HepG2 (cell line): ENCODE measurements at regions not wholly inside any gene's neighbourhood (a gene's known extent, or its start where the extent isn't known, plus 50 kb on each side); places are given as distances from the start of the nearest gene placed in this dataset.

Experiments
- ATAC-seq: fragments of 200-7000 bp; cut with Tn5 transposase; 3 replicates; pipeline ENCODE4 v1.9.1; 2020; ENCODE audit warnings: mild to moderate bottlenecking, moderate library complexity
- BruUV-seq: library from RNA; stranded (reverse); fragments of 400-500 nt; replicated peaks from 2 replicates; lab custom pipeline; 2021; lab: Mats Ljungman, UMichigan
- CTCF ChIA-PET: fragments of 300-600 bp; formaldehyde crosslinking; extraction: SDS; loops from one replicate; lab custom pipeline; 2021; ENCODE audit warnings: low total read pairs, inconsistent platforms, low intra/inter-chr PET ratio; lab: Yijun Ruan, JAX
- POLR2A ChIA-PET: fragments of 350-600 bp; sonication (Branson Sonifier 250); formaldehyde crosslinking; loops from one replicate; lab custom pipeline; 2020; ENCODE audit warnings: antibody characterized with exemption, inconsistent platforms; lab: Yijun Ruan, JAX
- DNase-seq: peaks from one replicate; pipeline ENCODE4 v3.0.0-alpha.2; 2015; ENCODE audit warnings: low spot score
- FAIRE-seq: peaks from 3 replicates; lab custom pipeline; 2011; peaks lifted over from hg19 to GRCh38; lab: Jason Lieb, UNC
- H2AFZ ChIP-seq: one replicate; pipeline ENCODE4 v1.6.1; 2011; ENCODE audit warnings: low read length, inconsistent platforms
- H3K27ac ChIP-seq: fragments of 300-600 bp; 3 replicates; pipeline ENCODE4 v1.8.0; 2011; ENCODE audit warnings: mixed run types, mild to moderate bottlenecking, mixed read lengths, low read length, inconsistent platforms; ENCODE audit not compliant: insufficient read depth; ENCODE audit errors: extremely low read length
- H3K27me3 ChIP-seq, 2 experiments: fragments of 200-600 bp in 1 of 2; 2 replicates in 1 of 2; 3 replicates in 1 of 2; pipeline versions ENCODE4 v1.6.0 to v1.8.0; 2011; ENCODE audit warnings: low read length in 2 of 2, mild to moderate bottlenecking in 2 of 2, moderate library complexity in 2 of 2, inconsistent platforms in 1 of 2; ENCODE audit not compliant: insufficient read depth in 2 of 2, control insufficient read depth in 1 of 2
- H3K36me3 ChIP-seq, 2 experiments: fragments of 200-600 bp in 1 of 2; replicated peaks in 1 of 2; 2 replicates in 1 of 2; 3 replicates in 1 of 2; pipeline versions ENCODE4 v1.5.1 to v1.8.0; 2011; ENCODE audit warnings: low read length in 2 of 2, inconsistent platforms in 1 of 2; ENCODE audit not compliant: insufficient read depth in 2 of 2, control insufficient read depth in 1 of 2
- H3K4me1 ChIP-seq: 2 replicates; pipeline ENCODE4 v1.5.1; 2012; ENCODE audit warnings: low read length, inconsistent platforms; ENCODE audit not compliant: insufficient read depth
- H3K4me2 ChIP-seq: 2 replicates; pipeline ENCODE4 v1.6.0; 2011; ENCODE audit warnings: low read depth, low read length, inconsistent platforms
- H3K4me3 ChIP-seq, 3 experiments: fragments of 200-600 bp in 1 of 3; sonication (generic), shearing (Covaris generic) in 1 of 3; replicated peaks in 1 of 3; 2 replicates each; pipeline ENCODE4 v1.5.1; 2011 to 2016; ENCODE audit warnings: low read length in 3 of 3, inconsistent platforms in 2 of 3, low read depth in 2 of 3, mild to moderate bottlenecking in 2 of 3, control low read depth in 1 of 3, mixed read lengths in 1 of 3; ENCODE audit not compliant: insufficient read depth in 1 of 3
- H3K79me2 ChIP-seq: one replicate; pipeline ENCODE4 v1.6.1; 2011; ENCODE audit warnings: low read length, inconsistent platforms; ENCODE audit not compliant: insufficient read depth
- H3K9ac ChIP-seq: 2 replicates; pipeline ENCODE4 v1.6.0; 2011; ENCODE audit warnings: mild to moderate bottlenecking, low read depth, low read length, inconsistent platforms; ENCODE audit not compliant: insufficient read depth
- H3K9me3 ChIP-seq: 2 replicates; pipeline ENCODE4 v1.5.1; 2012; ENCODE audit warnings: mild to moderate bottlenecking, low read length
- H4K20me1 ChIP-seq: 2 replicates; pipeline ENCODE4 v1.6.0; 2011; ENCODE audit warnings: inconsistent platforms, mild to moderate bottlenecking, low read length, moderate library complexity; ENCODE audit not compliant: insufficient read depth
- ARHGAP35 ChIP-seq: sonication (generic); formaldehyde crosslinking; IDR thresholded peaks from 2 replicates; pipeline ENCODE4 v1.9.0; 2022; ENCODE audit warnings: mild to moderate bottlenecking, inconsistent platforms, moderate library complexity, missing genetic modification reagents, borderline replicate concordance
- CREB1 ChIP-seq, 2 experiments: fragments of 450-650 bp in 1 of 2; IDR thresholded peaks; 2 replicates each; pipeline ENCODE4 v1.6.1; 2016 to 2017; ENCODE audit warnings: control low read depth in 1 of 2, mild to moderate bottlenecking in 1 of 2, missing compliant biosample characterization in 1 of 2, missing genetic modification characterization in 1 of 2
- DMAP1 ChIP-seq: IDR thresholded peaks from 2 replicates; pipeline ENCODE4 v1.6.1; 2016
- EED ChIP-seq: sonication (generic); formaldehyde crosslinking; IDR thresholded peaks from 2 replicates; pipeline ENCODE4 v1.5.0; 2020; ENCODE audit warnings: mild to moderate bottlenecking, missing genetic modification reagents
- SMARCC2 ChIP-seq: fragments of 450-650 bp; IDR thresholded peaks from 2 replicates; pipeline ENCODE4 v1.6.1; 2017; ENCODE audit warnings: antibody characterized with exemption, mild to moderate bottlenecking
- TBP ChIP-seq: sonication (generic); formaldehyde crosslinking; IDR thresholded peaks from 2 replicates; pipeline ENCODE4 v1.5.0; 2020; ENCODE audit warnings: missing genetic modification reagents
- U2AF1 ChIP-seq: fragments of 200-400 bp; formaldehyde crosslinking; optimal IDR thresholded peaks from 2 replicates; pipeline ENCODE3; 2017; ENCODE audit warnings: mild to moderate bottlenecking, low read depth, low read length
- ZFP90 ChIP-seq: sonication (generic); formaldehyde crosslinking; IDR thresholded peaks from 2 replicates; pipeline ENCODE4 v1.8.0; 2022; ENCODE audit warnings: missing genetic modification reagents, mild to moderate bottlenecking, inconsistent platforms, borderline replicate concordance
- WGBS: methylation state at CpG from one replicate; pipeline ENCODE4 v1.1.6; 2017; ENCODE audit warnings: low lambda C conversion rate; 5-methylcytosine and 5-hydroxymethylcytosine counted together
- in situ Hi-C: cut with HindIII; loops from 2 replicates; pipeline ENCODE4 v1.10.0; 2017; ENCODE audit warnings: low pct_unique_long_range_greater_than_20kb; ENCODE audit not compliant: extremely low pct_ligation_motif_present
- intact Hi-C: fragments of 100-400 bp; cut with micrococcal nuclease; formaldehyde crosslinking; loops from one replicate; pipeline ENCODE4 v1.10.0; 2022; ENCODE audit not compliant: unreplicated experiment
- TF ChIP-seq, protein P1 (sequence below): sonication (generic); formaldehyde crosslinking; IDR thresholded peaks from 2 replicates; pipeline ENCODE4 v1.4.0; 2020; ENCODE audit warnings: mild to moderate bottlenecking, missing genetic modification reagents

DNA sequence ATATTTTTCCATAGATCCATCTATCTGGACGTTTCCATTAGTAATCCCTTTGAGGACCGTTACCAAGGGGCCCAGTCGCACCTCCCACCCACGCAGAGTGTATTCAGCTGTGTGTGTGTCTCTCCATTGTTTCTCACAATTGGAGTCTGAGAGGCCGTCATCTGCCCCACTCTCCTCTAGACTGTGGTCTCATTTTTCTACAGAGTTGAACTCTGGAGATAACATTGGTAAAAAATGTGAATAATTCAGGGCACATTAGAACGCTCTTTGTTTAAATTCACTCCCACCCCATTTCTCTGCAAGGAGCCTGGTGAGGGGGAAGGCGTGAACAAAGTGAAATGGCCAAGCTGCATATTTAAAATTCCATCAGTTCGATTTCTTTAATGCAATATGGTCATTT lies 333.1 kb upstream of the MAF start:
- no peak for FAIRE-seq
- BruUV-seq: no TSS peak

DNA sequence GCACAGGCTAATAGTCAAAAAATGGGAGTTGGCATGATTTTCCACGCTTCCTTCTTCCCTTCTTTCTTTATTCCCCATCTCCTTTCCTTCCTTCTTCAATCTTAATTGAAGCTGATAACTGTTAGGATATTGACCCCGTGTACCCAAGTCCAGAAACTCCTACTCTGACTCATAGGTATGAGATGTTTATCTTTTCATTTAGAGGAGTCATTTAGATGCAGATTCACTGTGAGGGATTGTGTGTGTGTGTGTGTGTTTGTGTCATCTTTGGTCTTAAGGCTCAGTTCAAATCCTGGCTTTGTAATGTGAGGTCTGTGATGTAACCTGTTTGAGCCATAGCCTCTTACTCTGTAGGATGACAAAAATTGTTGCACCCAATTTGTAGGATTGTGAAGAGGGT lies 332.0 kb upstream of the MAF start:
- CTCF ChIA-PET: no interaction called here

More for the DNA sequence above, 333.1 kb upstream of the MAF start:
- in situ Hi-C loops: no loop called here
- no peaks in the 10 kb centered on the region for H3K4me1 ChIP-seq
- no peak for ATAC-seq
- no peak overlapping the region for H3K4me3 ChIP-seq
- no peak overlapping the region for H2AFZ ChIP-seq
- TF ChIP-seq DMAP1 (CRISPR knock-in tag) (no peak), EED (CRISPR knock-in tag) (no peak), U2AF1 (no peak), ARHGAP35 (CRISPR knock-in tag) (no peak), ZFP90 (CRISPR knock-in tag) (no peak), TBP (CRISPR knock-in tag) (no peak)
- TF ChIP-seq, protein P1, sequence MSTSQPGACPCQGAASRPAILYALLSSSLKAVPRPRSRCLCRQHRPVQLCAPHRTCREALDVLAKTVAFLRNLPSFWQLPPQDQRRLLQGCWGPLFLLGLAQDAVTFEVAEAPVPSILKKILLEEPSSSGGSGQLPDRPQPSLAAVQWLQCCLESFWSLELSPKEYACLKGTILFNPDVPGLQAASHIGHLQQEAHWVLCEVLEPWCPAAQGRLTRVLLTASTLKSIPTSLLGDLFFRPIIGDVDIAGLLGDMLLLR (CRISPR knock-in tag): no peak
- DNase-seq: no peak
- H4K20me1 ChIP-seq: no peaks in the 10 kb centered on the region
- no peaks in the 10 kb centered on the region for H3K79me2 ChIP-seq
- intact Hi-C loops: no loop called here
- H3K4me2 ChIP-seq: no peak overlapping the region
- H3K27ac ChIP-seq: no peak overlapping the region
- CTCF ChIA-PET: no interaction called here
- no peaks in the 10 kb centered on the region for H3K27me3 ChIP-seq
- POLR2A ChIA-PET: no interaction called here
- no peak overlapping the region for H3K9ac ChIP-seq
- 17% methylated on average over 8 of the region's 8 CpGs for WGBS
- H3K9me3 ChIP-seq: no peaks in the 10 kb centered on the region
- H3K36me3 ChIP-seq: no peaks in the 10 kb centered on the region

More for the DNA sequence above, 332.0 kb upstream of the MAF start:
- no peaks in the 10 kb centered on the region for H3K79me2 ChIP-seq
- FAIRE-seq (no peak), ATAC-seq (no peak), DNase-seq (no peak)
- H3K9me3 ChIP-seq: no peaks in the 10 kb centered on the region
- H3K4me3 ChIP-seq: no peak overlapping the region
- intact Hi-C loops (no loop called here), in situ Hi-C loops (no loop called here)
- no peak overlapping the region for H3K9ac ChIP-seq
- POLR2A ChIA-PET: no interaction called here
- no peak overlapping the region for H2AFZ ChIP-seq
- H3K36me3 ChIP-seq: no peaks in the 10 kb centered on the region
- no peaks in the 10 kb centered on the region for H3K27me3 ChIP-seq
- no peak overlapping the region for H3K27ac ChIP-seq
- H3K4me1 ChIP-seq: no peaks in the 10 kb centered on the region
- TF ChIP-seq SMARCC2 (no peak), CREB1 (IDR thresholded peaks at IDR 0.05) (0 out of 2 replicates have a peak, but pooled peaks have one; percentile 27), CREB1 (CRISPR knock-in tag; IDR thresholded peaks at IDR 0.05) (no peak)
- no peaks in the 10 kb centered on the region for H4K20me1 ChIP-seq
- WGBS: 0% methylated on average over 2 of the region's 2 CpGs
- no TSS peak for BruUV-seq
- no peak overlapping the region for H3K4me2 ChIP-seq
